ENCODE measurements at regions not wholly inside any gene's neighbourhood (a gene's known extent, or its start where the extent isn't known, plus 50 kb on each side); places are given as distances from the start of the nearest gene placed in this dataset.

GRCh38 chr7:28231176-28231575 is 50.6 kb upstream of the JAZF1 start:
- DNase-seq (ENCODE audit: low read depth, low spot score) = no peak

DNA sequence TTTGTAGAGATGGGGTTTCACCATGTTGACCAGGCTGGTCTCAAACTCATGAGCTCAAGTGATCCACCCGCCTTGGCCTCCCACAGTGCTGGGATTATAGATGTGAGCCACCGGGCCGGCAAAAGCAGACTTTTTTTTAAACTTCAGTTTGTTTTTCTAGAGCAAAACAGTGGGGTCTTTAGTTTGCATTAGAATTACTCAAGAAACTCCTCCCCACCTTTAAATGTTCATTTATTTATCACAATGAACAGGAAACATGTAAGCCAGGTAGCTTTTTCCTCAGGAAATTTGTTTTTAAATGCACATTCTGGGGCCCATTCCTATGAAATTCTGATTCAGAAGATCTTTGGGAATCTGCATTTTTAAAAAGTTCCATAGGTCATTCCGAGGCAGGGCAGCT is 56.0 kb upstream of the JAZF1 start:
- no peak for DNase-seq (ENCODE audit: low read depth, low spot score)

DNA sequence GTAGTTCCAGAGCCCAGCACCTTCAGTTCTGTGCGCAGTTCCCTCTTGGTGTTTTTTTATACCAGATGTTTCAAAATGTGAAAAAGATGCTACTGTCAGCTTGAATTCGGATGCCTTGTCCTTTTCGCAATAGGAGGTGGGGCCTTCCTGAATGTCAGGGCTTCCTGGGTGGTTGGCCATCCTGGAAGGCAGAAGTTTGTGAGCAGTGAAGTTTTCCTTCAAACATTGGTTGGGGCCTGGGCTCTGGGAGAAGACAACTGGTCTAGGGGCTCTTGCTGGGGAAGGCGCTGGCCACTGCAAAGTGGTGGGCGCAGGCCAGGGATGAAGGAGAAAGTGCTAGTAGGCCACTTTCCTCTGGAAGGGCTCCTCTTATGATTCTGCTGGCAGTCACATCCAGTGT is 56.8 kb upstream of the JAZF1 start:
- no peak for DNase-seq (ENCODE audit: low read depth, low spot score)

DNA sequence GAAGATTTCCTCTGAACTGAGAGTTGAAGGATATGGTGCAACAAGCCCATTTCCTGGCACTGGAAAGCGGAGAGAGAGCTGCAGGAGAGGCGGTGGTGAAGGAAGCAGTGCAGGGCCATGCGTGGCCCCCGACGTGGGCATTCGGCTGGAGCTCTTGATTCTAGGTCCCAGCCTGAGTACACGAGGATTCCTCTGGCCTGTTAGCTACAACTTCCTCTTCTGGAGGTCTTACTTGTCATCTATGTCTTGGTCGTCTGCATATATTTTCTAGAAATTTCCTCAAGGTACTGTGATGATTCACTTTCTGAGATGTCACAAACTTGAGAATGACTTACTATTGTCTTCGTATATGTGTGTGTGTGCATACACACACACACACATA is 59.2 kb upstream of the JAZF1 start:
- no peak for DNase-seq (ENCODE audit: low read depth, low spot score)

GRCh38 chr7:28240481-28240880 is 59.9 kb upstream of the JAZF1 start:
- DNase-seq (ENCODE audit: low read depth, low spot score) = no peak

- DNase-seq (ENCODE audit: low read depth, low spot score) = no peak
Measured at GRCh38 chr7:28243861-28244260, 63.3 kb upstream of the JAZF1 start.

GRCh38 chr7:28245123-28245878 is 64.7 kb upstream of the JAZF1 start:
- no peak for DNase-seq (ENCODE audit: low read depth, low spot score)

DNA sequence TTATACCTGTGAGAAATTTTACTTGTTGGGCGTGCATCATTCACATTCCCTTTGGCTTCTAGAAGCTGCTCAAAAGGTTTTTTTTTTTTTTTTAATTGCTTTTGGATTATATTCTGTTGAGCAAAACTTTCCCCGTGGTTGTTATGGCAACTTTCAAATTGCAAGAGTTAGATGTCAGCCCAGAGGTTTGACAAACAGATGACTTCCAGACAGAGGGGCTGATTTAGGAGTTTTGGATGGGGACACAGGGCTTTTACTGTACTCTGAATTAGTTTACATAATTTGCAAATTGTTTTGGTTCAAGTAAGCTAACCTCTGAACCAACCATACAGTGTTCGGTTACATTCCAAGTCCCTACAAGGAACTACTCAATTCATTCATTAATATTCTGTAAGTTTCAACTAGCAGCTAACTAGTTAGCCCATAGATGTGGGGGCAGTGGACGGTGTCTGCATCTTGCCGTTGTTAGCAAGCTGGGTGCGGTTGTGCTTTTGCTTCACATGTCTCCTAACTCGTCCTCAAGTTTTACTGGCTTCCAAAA is 66.4 kb upstream of the JAZF1 start:
- DNase-seq (ENCODE audit: low read depth, low spot score) = no peak

DNA sequence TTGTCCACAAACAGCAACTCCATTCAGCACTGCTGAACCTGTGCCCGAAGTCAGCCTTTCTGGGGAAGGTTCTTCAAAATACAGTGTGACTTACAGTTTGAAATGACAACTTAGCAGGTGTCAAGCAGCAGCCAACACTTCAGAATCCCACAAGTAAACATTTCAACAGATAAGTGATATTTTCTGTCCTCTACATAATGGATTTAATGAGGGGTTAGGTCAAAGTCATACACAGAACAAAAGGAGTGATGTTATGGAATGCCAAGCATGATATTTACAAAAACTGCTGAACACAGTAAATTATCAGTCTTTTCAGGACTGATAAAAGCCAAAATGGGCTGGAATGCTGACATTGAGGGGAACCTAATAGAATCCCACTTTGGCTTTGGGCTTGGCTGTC is 77.6 kb upstream of the JAZF1 start:
- no peak for DNase-seq (ENCODE audit: low read depth, low spot score)

- DNase-seq (ENCODE audit: low read depth, low spot score) = no peak
Measured at GRCh38 chr7:28260969-28261368, 80.4 kb upstream of the JAZF1 start.

- DNase-seq (ENCODE audit: low read depth, low spot score) = no peak
Measured at GRCh38 chr7:28263622-28264271, 83.2 kb upstream of the JAZF1 start.

- no peak for DNase-seq (ENCODE audit: low read depth, low spot score)
Measured at GRCh38 chr7:28266402-28266801, 85.8 kb upstream of the JAZF1 start.

DNA sequence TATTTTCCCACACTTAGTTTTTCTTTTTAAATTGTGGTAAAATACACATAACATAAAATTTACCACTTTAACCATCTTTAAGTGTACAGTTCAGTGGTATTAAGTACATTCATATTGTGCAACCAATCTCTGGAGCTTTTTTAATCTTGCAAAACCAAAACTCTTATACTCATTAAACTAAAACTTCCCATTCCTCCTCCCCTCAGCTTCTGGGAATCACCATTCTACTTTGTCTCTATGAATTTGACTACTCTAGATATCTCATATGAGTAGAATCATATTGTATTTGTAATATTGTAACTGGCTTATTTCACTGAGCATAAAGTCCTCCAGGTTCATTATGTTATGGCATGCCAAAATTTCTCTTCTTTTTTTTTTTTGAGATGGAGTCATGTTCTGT is 86.4 kb upstream of the JAZF1 start:
- no peak for DNase-seq (ENCODE audit: low read depth, low spot score)

DNA sequence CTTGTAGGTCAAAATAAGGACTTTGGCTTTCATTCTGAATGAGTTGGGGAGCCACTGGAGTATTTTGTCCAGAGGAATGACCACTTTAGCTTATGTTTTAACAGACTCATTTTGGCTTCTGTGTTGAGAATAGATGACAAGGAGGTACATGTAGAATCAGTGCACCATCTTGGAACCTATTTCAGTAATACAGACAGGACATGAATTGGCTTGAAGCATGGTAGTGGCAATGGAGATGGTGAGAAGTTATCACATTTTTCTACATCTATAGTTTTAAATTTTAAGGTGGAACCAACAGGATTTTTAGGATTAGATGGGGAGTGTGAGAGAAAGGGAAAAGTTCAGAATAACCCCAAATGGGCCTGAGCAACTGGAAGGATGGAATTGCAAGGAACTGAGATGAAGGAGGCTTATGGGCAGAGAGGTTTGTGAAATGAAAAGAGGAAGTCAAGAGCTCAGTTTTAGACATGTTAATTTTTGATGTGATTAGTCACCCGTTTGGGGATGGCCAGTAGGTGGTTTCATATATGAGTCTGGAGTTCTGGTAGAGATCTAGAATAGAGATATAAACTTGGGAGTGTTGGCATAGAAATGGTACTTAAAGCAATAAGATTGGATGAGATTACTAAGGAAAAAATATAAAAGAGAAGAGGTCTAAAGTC is 89.2 kb upstream of the JAZF1 start:
- DNase-seq (ENCODE audit: low read depth, low spot score) = no peak

- DNase-seq (ENCODE audit: low read depth, low spot score) = no peak
Measured at GRCh38 chr7:28270536-28270935, 89.9 kb upstream of the JAZF1 start.

DNA sequence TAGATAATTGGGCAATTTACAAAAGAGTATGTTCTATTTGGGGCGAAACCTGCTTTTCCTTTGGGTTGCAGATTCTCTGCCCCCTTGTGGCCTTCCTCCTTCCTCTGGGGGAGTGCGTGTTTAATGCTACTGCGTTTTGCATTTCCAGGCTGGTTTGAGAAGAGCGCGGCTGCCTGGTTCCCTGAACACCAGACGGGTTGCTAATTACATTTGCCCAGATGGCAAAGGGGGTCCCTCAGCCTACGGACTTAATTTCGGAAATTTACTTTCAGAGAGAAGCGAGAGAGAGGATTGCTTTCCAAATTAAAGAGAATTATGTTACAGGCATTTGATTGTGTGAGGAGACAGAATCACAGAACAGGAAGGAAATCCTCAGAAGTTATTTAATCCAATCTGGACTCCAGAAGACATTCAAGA is 91.9 kb upstream of the JAZF1 start:
- peak; percentile 73 for DNase-seq (ENCODE audit: low read depth, low spot score)

DNA sequence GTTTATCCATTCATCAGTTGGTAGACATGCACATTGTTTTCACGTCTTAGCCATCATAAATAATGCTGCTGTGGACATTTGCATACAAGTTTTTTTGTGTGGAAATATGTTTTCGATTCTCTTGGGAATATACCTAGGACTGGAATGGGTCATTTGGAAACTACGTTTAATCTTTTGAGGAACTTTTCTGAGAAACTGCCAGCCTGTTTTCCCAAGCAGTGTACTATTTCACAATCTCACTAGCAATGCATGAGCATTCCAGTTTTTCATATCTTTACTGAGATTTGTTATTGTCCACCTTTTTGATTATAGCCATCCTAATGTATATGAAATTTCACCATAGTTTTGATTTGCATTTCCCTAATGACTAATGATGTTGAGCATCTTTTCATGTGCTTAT is 95.7 kb upstream of the JAZF1 start:
- no peak for DNase-seq (ENCODE audit: low read depth, low spot score)

DNA sequence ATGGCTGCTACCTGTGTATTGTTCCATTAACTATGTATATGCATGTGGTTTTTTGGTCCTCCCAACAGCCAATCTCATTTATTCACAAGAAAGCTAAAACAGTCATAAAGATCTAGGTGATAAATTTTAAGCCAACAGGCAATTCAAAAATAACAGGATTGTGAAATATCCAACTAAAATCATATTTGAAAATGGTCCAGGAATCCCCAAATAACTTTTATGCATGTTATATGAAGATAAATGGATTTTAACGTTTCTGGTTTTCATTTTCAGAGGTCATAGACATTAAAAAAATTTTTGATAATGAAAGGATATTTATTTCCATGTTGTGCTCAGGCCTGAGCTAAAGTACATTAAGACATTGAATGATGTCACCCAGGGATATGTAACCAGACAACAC is 96.8 kb upstream of the JAZF1 start:
- DNase-seq (ENCODE audit: low read depth, low spot score) = no peak

DNA sequence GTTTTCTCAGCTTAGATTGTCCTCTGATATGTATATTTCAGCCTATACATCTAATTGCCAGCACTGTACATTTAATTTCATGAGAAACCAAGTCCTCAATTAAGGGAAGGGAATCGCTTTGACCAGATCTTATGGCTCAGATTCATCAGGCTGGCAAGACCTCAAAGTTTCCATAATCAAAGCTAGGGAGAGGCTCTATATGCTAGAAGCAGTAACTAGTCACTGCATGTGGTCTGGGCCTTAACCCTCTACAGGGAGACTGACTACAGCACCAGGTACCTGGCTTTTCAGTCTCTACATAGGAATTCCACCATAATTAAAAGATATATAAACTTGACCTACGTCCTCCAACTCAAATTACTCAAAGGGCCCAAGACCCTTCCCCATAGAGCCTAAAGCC is 97.4 kb upstream of the JAZF1 start:
- DNase-seq (ENCODE audit: low read depth, low spot score) = no peak

DNA sequence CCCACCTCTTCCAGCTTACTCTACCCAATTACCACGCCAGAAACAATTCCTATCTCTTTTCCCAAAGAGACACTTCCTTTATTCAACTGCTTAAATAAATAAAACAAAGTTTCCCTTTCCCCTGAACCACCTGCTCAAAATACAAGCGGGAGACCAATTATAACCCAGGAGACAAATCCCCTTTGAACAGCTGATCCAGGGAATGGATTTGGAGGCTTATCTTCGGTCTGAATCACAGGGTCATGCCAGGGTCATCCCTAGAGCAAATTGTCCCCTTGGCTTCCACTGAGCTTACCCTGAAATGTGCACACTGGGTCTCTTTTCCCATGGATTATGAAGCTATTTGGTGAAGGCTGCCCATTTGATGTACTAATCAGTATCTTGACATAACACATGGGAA is 99.9 kb upstream of the JAZF1 start:
- no peak for DNase-seq (ENCODE audit: low read depth, low spot score)

- no peak for DNase-seq (ENCODE audit: low read depth, low spot score)
Measured at GRCh38 chr7:28290496-28290895, 109.9 kb upstream of the JAZF1 start.

DNA sequence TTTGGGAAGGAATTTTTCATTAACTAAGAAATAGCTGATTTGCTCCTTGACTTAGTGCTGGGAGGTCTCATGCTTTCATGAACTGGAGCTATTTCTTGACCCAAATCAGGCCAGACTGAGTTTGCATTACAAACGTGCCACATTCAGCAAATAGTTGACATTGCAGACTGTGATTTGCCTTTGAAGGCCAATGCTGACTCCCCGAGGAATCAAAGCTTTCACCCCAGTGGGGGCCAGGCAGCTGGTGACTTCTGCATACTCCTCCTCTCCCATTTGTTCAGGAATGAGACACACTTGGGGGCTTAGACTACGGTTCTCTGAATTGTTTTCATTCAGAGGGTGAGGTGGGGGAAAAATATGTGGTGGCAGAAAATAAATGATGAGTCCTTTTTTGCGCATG is 111.0 kb upstream of the JAZF1 start:
- DNase-seq (ENCODE audit: low read depth, low spot score) = peak; percentile 59
